KMS-11 (cell line): ENCODE measurements at regions not wholly inside any gene's neighbourhood (a gene's known extent, or its start where the extent isn't known, plus 50 kb on each side); places are given as distances from the start of the nearest gene placed in this dataset.

Experiments used
- H2AFZ ChIP-seq: fragments of 200-600 bp; sonication (generic); 2 replicates; pipeline ENCODE4 v1.6.1; 2016; ENCODE audit warnings: antibody characterized with exemption, mixed run types, low read depth
- H3K27ac ChIP-seq: fragments of 200-600 bp; sonication (generic); 2 replicates; pipeline ENCODE4 v1.6.1; 2016; ENCODE audit warnings: mild to moderate bottlenecking, mixed run types
- H3K27me3 ChIP-seq: fragments of 200-600 bp; sonication (generic); 2 replicates; pipeline ENCODE4 v1.6.1; 2017; ENCODE audit warnings: mild to moderate bottlenecking, low read depth, mixed run types, moderate library complexity; ENCODE audit not compliant: insufficient read depth
- H3K36me3 ChIP-seq: fragments of 200-600 bp; sonication (generic); 2 replicates; pipeline ENCODE4 v1.6.1; 2017; ENCODE audit warnings: mild to moderate bottlenecking, mixed run types; ENCODE audit not compliant: insufficient read depth
- H3K4me1 ChIP-seq: fragments of 200-600 bp; sonication (generic); 2 replicates; pipeline ENCODE4 v1.6.1; 2016; ENCODE audit warnings: mild to moderate bottlenecking, low read depth, mixed run types; ENCODE audit not compliant: poor library complexity, severe bottlenecking
- H3K4me2 ChIP-seq: fragments of 200-600 bp; sonication (generic); 2 replicates; pipeline ENCODE4 v1.7.0; 2016; ENCODE audit warnings: mild to moderate bottlenecking, mixed run types
- H3K4me3 ChIP-seq: fragments of 200-600 bp; sonication (generic); IDR thresholded peaks from 2 replicates; pipeline ENCODE4 v1.6.1; 2017; ENCODE audit warnings: low read depth, low read length, mixed read lengths; ENCODE audit not compliant: insufficient read depth
- H3K79me2 ChIP-seq: fragments of 200-600 bp; sonication (generic); 2 replicates; pipeline ENCODE4 v1.6.1; 2016; ENCODE audit warnings: low read depth, mixed run types; ENCODE audit not compliant: insufficient read depth
- H3K9ac ChIP-seq: fragments of 200-600 bp; sonication (generic); 2 replicates; pipeline ENCODE4 v1.6.1; 2016; ENCODE audit warnings: mild to moderate bottlenecking, mixed run types
- H4K20me1 ChIP-seq: fragments of 200-600 bp; sonication (generic); 2 replicates; pipeline ENCODE4 v1.6.1; 2016; ENCODE audit warnings: mild to moderate bottlenecking, mixed run types; ENCODE audit not compliant: insufficient read depth
- CTCF ChIP-seq: fragments of 200-600 bp; sonication (generic); conservative IDR thresholded peaks from 2 replicates; pipeline ENCODE4 v1.6.1; 2017; ENCODE audit warnings: low read depth, mild to moderate bottlenecking, antibody characterized with exemption, low read length, moderate library complexity, mixed read lengths

- Histone ChIP-seq H3K4me1 (peaks cover under 1% of the 10 kb centered on the region), H3K4me2 (no peak overlapping the region), H3K36me3 (no peaks in the 10 kb centered on the region), H4K20me1 (no peaks in the 10 kb centered on the region), H3K27me3 (no peaks in the 10 kb centered on the region), H3K79me2 (no peaks in the 10 kb centered on the region), H2AFZ (no peak overlapping the region), H3K4me3 (no peak overlapping the region), H3K9ac (no peak overlapping the region), H3K27ac (no peak overlapping the region)
- TF ChIP-seq CTCF: no peak
Measured at GRCh38 chr7:33754933-33755928, 150.1 kb upstream of the BMPER start.

- Histone ChIP-seq H3K36me3 (no peaks in the 10 kb centered on the region), H3K27me3 (no peaks in the 10 kb centered on the region), H2AFZ (no peak overlapping the region), H3K9ac (no peak overlapping the region), H3K27ac (no peak overlapping the region), H3K4me2 (no peak overlapping the region), H3K4me1 (no peaks in the 10 kb centered on the region), H3K4me3 (no peak overlapping the region), H3K79me2 (no peaks in the 10 kb centered on the region), H4K20me1 (no peaks in the 10 kb centered on the region)
- no peak for TF ChIP-seq CTCF
Measured at GRCh38 chr7:33757050-33757449, 148.3 kb upstream of the BMPER start.

GRCh38 chr7:33757563-33758165 lies 147.7 kb upstream of the BMPER start:
- Histone ChIP-seq H3K36me3 (no peaks in the 10 kb centered on the region), H2AFZ (no peak overlapping the region), H3K4me1 (no peaks in the 10 kb centered on the region), H4K20me1 (no peaks in the 10 kb centered on the region), H3K9ac (no peak overlapping the region), H3K27me3 (no peaks in the 10 kb centered on the region), H3K4me2 (no peak overlapping the region), H3K79me2 (no peaks in the 10 kb centered on the region), H3K4me3 (no peak overlapping the region), H3K27ac (no peak overlapping the region)
- peak; percentile 83 for TF ChIP-seq CTCF

- Histone ChIP-seq H3K4me3 (no peak overlapping the region), H3K9ac (no peak overlapping the region), H3K27me3 (no peaks in the 10 kb centered on the region), H2AFZ (no peak overlapping the region), H3K4me1 (no peaks in the 10 kb centered on the region), H3K4me2 (no peak overlapping the region), H4K20me1 (no peaks in the 10 kb centered on the region), H3K36me3 (no peaks in the 10 kb centered on the region), H3K27ac (no peak overlapping the region), H3K79me2 (no peaks in the 10 kb centered on the region)
- TF ChIP-seq CTCF: no peak
Measured at GRCh38 chr7:33760146-33760545, 145.2 kb upstream of the BMPER start.
